Medulla oblongata (tissue), 1 donor: ENCODE measurements at regions not wholly inside any gene's neighbourhood (a gene's known extent, or its start where the extent isn't known, plus 50 kb on each side); places are given as distances from the start of the nearest gene placed in this dataset.
"Not testable (repeated sequence)": the region's sequence is repeated elsewhere in the genome, so short reads cannot be mapped to it uniquely, and the experiment has no call there.

Source experiments
- DNase-seq: peaks from one replicate; pipeline ENCODE4 v3.0.0-alpha.2; 2015; ENCODE audit errors: extremely low spot score

DNA sequence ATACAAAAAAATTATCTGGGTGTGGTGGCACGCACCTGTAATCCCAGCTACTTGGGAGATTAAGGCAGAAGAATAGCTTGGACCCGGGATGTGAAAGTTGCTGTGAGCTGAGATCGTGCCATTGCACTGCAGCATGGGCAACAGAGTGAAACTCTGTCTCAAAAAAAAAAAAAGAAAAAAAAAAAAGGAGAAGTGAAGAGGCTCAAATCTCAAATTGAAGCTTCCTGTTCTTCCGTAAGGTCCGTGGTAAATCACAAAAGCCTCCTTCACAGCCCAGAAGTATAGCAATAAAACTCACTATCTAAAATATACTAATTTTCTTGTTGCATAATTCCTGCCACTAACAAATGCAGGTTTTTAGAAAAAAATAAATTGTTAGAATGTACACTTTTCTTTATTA lies 498.2 kb upstream of the BRINP3 start:
- no peak for DNase-seq

- no peak for DNase-seq
These were observed 525.1 kb upstream of the BRINP3 start for GRCh38 chr1:191002768-191003167.

- no peak for DNase-seq
These were observed 539.1 kb upstream of the BRINP3 start for GRCh38 chr1:191016765-191017164.

GRCh38 chr1:191022856-191023255 lies 545.2 kb upstream of the BRINP3 start:
- no peak for DNase-seq

DNA sequence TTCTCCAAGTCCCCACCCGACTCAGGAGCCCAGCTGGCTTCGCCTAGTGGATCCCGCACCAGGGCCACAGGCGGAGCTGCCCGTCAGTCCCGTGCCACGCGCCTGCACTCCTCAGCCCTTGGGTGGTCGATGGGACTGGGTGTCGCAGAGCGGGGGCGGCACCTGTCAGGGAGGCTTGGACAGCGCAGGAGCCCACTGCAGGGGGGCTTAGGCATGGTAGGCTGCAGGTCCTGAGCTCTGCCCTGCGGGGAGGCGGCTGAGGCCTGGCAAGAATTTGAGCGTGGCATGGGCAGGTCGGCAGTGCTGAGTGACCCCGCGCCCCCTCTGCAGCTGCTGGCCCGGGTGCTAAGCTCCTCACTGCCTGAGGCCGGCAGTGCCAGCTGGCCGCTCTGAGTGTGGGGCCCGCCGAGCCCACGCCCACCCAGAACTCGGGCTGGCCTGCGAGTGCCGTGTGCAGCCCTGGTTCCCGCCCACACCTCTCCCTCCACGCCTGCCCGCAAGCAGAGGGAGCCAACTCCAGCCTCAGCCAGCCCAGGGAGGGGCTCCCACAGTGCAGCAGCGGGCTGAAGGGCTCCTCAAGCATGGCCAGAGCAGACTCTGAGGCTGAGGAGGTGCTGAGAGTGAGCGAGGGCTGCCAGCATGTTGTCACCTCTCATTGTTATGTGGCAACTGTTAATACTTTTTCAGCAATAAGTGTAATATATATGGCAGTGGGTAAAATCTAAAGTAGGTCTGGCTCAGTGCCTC lies 548.4 kb upstream of the BRINP3 start:
- DNase-seq = no peak

DNA sequence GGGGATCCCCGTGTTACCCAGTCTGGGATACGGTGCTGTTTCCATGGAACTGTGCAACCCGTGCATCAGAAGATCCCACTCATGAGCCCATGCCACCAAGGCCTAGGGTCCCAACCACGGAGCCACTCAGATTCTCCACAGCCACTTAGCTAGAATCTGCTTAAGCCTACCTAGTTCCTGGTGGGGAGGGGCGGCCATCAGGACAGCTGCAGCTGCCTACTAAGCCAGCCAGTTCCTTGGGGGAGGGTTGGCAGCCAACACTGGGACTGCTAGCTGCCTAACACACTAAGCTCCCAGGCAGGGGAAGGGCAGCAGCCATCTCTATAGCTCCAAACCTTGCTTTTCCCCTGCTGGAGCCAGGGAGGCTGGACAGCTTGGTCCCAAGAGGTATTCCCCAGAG lies 549.2 kb upstream of the BRINP3 start:
- no peak for DNase-seq

GRCh38 chr1:191034132-191034531 lies 556.5 kb upstream of the BRINP3 start:
- no peak for DNase-seq

DNA sequence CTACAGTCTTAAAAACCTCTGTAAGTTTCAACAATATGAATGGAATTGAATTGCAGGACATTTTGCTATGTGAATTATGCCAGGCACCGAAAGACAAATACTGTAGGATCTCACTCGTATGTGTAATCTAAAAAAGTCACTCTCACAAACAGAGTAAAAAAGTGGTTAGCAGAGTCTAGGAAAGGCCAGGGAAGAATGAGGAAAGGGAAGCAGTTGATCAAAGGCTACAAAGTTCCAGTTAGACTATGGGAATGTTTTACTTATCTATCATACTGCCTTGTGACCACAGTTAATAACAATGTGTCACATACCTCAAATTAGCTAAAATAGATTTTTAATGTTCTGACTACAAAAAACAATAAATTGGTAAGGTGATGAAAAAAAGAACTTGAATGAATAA lies 565.4 kb upstream of the BRINP3 start:
- no peak for DNase-seq

- DNase-seq = no peak
These were observed 572.1 kb upstream of the BRINP3 start for GRCh38 chr1:191049781-191050180.

DNA sequence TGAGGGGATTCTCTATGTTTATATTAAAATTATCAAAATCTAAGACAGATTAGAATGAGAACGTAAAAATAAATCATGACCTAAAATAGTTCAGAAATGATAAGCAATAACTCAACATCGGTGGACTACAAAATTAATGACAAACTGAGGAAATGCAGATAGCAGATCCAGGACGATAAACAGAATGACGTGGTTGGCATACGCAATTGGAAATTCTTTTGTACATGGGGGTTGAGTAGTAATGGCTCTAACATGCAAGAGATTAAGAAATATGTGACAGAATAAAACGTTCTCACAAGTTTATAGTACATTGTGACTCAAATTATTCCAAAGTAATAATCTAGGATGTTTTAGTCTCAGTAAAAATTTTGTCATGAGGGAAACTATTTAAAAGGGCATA lies 575.2 kb upstream of the BRINP3 start:
- no peak for DNase-seq

DNA sequence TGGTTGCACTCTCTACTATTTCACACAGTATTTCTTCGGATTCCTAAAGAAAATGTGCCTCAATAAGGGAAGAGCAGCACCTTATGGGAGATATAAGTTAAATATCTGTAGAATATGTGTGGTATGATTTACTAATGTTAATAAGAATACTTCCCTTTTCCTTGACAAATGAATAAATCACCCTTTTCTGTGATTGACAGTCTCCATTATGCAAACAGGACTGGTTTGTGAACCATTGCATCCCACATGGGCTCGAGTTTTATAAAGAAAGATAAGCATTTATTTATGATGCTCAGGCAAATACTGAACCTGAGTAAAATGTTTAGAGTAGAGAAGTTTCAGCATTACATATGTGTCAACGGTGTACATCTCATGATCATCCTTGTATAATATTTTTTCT lies 587.7 kb upstream of the BRINP3 start:
- DNase-seq = no peak

- no peak for DNase-seq
These were observed 588.1 kb upstream of the BRINP3 start for GRCh38 chr1:191065771-191066170.

DNA sequence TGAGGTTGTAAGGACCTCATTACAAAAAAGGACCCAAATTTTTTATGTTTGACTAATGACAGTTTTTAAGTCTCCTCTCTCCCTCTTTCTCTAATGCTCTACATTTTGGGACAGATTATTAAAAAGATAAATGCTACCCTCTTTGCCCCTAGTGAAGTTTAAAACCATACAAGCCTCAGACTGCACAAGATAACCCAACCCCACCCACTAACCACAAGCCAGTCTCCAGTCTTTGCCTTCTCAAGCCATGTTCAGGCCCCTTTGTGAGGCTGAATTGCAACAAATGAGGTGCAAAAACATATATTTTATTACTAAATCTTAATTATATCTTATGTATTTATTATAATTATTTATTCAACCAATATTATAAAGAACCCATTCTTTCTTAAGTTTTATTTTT lies 597.2 kb upstream of the BRINP3 start:
- DNase-seq = no peak

DNA sequence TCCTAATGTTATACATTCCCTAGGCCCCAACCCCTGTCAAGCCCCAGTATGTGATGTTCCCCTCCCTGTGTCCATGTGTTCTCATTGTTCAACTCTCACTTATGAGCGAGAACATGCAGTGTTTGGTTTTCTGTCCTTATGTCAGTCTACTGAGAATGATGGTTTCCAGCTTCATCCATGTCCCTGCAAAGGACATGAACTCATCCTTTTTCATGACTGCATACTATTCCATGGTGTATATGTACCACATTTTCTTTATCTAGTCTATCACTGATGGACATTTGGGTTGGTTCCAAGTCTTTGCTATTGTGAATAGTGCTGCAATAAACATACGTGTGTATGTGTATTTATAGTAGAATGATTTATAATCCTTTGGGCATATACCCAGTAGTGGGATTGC lies 605.4 kb upstream of the BRINP3 start:
- DNase-seq = not testable (repeated sequence)

DNA sequence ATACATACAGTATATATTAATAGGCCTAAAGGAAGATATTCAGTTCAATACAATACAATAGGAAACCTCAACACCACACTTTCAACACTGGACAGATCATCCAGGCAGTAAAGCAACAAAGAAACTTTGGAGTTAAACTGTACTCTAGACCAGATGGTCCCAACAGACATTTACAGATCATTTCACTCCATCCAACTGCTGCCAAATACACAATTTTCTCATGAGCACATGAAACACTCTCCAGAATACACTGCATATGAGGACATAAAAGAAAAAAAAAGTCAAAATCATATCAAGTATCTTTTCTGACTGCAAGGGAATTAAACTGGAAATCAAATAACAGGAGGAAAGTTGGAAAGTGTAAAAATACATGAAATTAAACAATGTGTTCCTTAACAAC lies 607.5 kb upstream of the BRINP3 start:
- DNase-seq = no peak

DNA sequence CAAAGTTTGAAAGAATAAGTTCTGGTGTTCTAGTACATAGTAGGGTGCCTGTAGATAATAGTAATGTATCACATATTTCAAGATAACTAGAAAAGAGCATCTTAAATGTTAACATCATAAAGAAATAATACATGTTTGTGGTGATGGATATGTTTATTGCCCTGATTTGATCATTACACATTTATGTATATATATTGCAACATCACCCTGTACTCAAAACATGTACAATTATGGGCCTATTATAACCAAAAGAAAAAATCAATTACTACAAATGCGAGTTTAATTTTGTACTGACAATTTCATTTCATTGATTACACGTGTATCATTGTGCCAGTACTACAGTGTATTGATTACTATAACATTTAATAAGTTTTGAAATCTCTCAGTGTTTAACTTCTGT lies 609.2 kb upstream of the BRINP3 start:
- no peak for DNase-seq

DNA sequence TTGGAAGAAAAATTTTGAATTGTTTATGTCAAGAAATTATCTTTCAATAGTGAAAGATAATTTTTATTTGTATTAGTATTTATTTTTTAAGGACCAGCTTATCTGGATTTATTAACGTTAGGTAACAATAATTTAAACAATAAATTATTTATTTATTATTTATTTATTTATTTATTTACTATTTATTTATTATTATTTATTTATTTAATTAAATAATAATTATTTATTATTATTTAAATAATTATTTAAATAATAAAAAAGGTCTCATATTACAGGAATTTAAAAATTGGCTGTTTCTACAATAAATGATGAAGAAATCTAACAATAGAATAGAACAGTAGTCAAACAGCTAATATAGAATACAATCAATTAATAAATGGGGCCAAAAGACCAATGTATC lies 618.7 kb upstream of the BRINP3 start:
- DNase-seq = no peak

DNA sequence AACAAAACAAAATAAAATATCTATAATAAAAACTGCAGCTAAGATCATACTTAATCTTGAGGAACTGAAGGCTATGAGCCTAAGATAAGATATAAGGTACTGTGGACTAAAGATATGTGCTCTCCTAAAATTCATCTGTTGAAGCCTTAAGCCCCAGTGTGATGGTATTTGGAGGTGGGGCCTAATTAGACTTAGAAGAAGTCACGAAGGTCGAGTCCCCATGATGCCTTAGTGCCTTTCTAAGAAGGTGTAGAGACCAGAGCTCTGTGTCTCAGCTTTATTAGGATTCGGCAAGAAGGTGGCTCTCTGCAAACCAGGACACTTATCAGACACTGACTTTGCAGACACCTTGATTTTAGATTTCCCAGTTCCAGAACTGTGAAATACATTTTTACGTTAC lies 622.0 kb upstream of the BRINP3 start:
- DNase-seq = no peak

GRCh38 chr1:191101960-191102359 lies 624.3 kb upstream of the BRINP3 start:
- DNase-seq = no peak

GRCh38 chr1:191125950-191126349 lies 648.3 kb upstream of the BRINP3 start:
- no peak for DNase-seq

GRCh38 chr1:191134796-191135195 lies 657.1 kb upstream of the BRINP3 start:
- DNase-seq = no peak

DNA sequence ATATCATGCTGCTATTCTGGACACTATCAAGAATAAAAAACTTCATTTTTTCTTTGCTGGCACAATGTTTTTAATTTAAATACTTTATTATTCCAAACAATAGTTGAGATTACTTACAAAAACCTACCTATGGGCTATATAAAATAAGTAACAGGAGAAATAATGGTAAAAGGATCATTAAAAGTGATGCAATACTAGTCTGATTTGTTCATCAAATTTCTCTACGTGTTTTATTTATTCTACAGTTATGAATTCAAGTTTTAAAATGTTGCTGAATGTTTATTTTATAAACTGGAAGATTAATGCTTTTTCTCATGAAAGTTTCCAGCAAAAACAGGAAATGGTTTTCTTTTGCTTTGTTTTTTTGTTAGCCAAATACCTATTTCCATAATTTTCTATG lies 662.4 kb upstream of the BRINP3 start:
- DNase-seq = no peak

DNA sequence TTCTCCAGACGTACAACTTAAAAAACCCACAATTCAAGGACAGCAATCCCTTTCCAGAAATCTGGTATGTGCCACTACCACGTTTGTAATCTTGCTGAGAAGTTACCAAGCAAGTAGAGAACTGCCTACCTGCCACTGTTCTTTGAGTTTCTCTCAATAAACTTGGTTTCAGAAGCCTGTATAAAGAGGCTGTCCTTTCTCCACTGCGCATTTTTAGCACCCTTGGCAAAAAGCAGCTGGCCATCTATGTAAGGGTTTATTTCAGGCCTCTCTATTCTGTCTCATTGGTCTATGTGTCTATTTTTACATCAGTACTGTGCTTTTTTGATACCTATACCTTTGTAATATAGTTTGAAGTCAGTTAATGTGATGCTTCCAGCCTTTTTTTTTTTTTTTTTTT lies 665.1 kb upstream of the BRINP3 start:
- no peak for DNase-seq

DNA sequence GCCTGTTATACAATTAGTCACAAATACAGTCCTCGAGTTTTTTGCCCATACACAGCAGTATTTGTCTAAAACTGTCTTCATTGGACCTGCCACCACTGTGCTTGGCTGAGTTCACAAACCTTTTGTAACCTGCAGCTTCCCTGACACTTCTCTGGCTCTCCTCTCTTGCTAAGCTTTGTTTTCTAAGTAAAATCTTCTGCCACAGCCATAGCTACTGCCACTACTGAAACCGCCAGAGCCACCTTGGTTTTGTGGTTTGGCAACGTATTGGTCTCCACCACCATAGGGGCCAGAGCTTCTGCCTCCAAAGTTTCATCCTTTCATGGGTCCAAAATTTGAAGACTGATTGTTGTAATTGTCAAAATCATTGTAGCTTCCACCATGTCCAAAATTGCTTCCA lies 668.2 kb upstream of the BRINP3 start:
- no peak for DNase-seq
